Tibial nerve (tissue), 3 donors: ENCODE measurements at regions not wholly inside any gene's neighbourhood (a gene's known extent, or its start where the extent isn't known, plus 50 kb on each side); places are given as distances from the start of the nearest gene placed in this dataset.

Experiments used
- CTCF ChIP-seq, 5 experiments: fragments of 200-600 bp in 3 of 5; fragments of 450-650 bp in 2 of 5; sonication (generic) in 3 of 5; IDR thresholded peaks; one replicate each; pipeline ENCODE4 v1.5.1; 2016 to 2019; ENCODE audit warnings: antibody characterized with exemption in 5 of 5, mild to moderate bottlenecking in 3 of 5, moderate library complexity in 2 of 5
- POLR2A ChIP-seq, 2 donors: fragments of 450-650 bp; IDR thresholded peaks; one replicate each; pipeline ENCODE4 v1.6.1; 2017; ENCODE audit warnings: antibody characterized with exemption in 2 of 2, mild to moderate bottlenecking in 2 of 2, moderate library complexity in 2 of 2

- TF ChIP-seq CTCF (IDR thresholded peaks at IDR 0.05) (no peak), POLR2A (IDR thresholded peaks at IDR 0.05) (no peak)
Measured at GRCh38 chr9:102164247-102164646, 425.8 kb upstream of the GRIN3A start.
